GM21390 (cell line): ENCODE measurements at regions not wholly inside any gene's neighbourhood (a gene's known extent, or its start where the extent isn't known, plus 50 kb on each side); places are given as distances from the start of the nearest gene placed in this dataset.

Experiments
- ATAC-seq: cut with Tn5 transposase; IDR thresholded peaks from one replicate; pipeline ENCODE4 v1.9.1; 2021; ENCODE audit not compliant: unreplicated experiment

- ATAC-seq, result no peak
Measured at GRCh38 chr9:30661925-30662324, 1722.5 kb upstream of the ACO1 start.

DNA sequence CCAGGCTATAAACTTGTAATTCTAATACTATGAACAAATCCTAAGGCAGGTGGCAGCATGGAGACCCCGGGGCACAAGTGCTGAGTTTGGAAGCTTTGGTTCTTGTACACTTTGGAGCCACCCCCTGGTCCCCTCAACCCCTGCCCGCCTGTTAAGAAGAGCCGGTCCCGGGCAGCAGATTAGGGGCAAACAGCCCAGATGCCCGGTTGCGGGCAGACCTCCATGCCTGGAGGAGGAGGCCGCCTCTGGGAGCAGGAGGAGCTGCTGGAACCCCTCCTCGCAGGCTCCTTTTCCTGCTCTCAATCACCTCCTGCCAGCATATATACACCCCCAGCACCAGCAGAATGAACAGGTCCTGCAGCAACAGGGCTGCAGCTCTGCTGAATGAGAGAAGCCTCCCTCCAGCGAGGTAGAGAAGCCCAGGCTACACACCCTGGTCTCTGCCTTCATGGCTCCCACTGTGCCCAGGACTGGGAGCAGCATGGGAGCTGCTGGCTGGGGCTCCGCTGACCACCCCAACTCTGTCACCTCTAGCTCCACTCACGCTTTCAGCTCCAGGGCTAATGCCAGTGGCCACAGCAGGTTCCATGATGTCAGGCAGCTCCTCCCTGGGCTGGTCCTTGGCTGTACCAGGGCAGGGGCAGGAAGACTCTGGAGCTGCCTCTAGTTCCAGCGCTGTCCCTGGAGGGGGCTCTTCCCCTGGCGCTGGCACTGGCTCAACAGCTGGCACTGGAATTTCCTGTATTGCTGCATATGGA lies 1713.5 kb upstream of the ACO1 start:
- no peak for ATAC-seq

GRCh38 chr9:30673132-30673531 lies 1711.3 kb upstream of the ACO1 start:
- no peak for ATAC-seq

DNA sequence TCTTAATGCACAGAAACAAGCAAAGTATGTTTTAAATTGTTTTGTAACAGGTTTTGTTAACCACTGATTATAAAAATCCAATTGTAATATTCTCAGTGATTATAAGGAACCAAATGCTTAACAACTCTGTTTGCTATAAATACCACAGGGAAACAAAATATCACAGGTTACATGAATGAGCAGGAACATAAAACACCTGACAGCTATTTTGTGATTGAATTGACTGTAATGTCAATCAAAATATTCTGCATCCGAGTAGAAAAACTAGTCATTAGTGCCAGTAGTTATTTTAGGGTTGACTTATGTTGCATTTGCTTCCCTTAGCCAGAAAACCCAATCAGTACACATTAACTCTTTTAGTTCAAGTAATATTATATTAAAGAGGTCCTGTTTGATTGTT lies 1707.8 kb upstream of the ACO1 start:
- ATAC-seq, result no peak

DNA sequence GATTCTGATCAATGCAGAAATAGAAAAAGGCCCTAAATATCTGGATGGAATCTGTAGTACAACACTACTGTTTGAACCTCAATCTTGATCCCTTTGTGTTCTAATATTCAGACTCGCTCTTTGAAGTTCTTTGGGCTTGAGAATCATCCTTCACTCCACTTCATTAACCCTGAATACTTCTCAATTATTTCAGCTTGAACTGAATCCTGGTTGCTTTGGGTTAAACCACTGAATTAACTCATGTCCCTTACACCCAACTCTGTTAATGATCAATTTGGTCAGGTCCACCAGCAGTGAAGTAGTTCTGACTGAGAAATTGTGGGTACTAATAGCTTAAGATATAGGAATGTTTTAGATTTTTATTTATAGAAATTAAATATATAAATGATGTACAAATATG lies 1707.2 kb upstream of the ACO1 start:
- no peak for ATAC-seq

GRCh38 chr9:30688801-30689200 lies 1695.6 kb upstream of the ACO1 start:
- ATAC-seq, result no peak

DNA sequence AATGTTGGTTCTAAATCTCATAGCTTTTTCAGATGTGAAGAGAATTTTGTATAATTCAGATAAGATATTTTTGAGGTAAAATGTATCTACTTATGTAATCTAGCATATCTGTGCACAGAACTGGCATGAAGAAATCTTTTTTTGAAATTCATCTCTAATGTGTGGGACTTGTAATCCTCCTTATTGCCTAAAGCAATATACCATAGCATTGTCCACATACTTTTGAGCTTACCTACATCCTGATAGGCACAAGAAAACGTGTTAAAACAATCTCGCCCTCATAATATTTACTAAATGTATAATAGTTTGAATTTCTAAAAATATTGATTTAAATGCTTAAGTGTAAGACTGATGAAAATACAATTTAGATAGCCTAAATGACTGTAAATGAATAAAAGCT lies 1686.5 kb upstream of the ACO1 start:
- ATAC-seq, result no peak

DNA sequence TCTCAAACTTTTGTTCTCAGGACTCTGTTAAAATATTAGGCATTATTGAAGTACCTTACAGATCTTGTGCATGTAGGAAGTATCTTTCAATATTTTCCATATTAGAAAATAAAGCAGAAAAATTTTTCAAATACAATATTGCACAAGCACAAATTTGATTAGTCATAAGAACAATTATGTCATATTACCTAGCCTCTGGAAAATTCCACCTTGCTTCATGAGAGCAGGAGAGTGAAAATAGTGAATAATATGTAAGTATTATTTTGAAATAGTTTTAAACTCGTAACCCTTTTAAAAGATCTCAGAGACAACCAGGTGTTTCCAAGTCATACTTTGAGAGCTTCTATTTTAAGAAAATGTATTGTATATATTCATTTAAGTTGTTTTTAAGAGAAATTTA lies 1672.9 kb upstream of the ACO1 start:
- no peak for ATAC-seq

DNA sequence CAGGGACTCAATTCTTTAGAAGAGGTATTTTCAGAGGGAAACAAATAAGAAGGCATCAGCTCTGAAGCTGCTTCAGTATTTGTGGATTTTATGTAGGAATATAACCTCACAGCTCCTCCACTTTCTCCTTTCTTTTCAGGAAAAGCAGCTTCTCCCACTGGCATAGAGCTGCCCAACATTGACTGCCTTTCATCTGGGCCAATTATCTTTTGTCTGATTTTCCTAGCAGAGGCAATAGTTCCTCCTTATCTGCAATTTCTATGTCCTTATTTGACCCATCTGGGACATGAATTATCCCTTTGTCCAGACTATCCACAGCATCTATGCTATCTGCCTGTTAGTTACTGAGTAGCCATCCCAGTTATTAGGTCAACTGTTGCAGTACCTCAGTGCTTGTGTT lies 1671.2 kb upstream of the ACO1 start:
- ATAC-seq, result no peak

GRCh38 chr9:30714389-30714788 lies 1670.1 kb upstream of the ACO1 start:
- no peak for ATAC-seq

GRCh38 chr9:30718483-30718882 lies 1666.0 kb upstream of the ACO1 start:
- no peak for ATAC-seq

DNA sequence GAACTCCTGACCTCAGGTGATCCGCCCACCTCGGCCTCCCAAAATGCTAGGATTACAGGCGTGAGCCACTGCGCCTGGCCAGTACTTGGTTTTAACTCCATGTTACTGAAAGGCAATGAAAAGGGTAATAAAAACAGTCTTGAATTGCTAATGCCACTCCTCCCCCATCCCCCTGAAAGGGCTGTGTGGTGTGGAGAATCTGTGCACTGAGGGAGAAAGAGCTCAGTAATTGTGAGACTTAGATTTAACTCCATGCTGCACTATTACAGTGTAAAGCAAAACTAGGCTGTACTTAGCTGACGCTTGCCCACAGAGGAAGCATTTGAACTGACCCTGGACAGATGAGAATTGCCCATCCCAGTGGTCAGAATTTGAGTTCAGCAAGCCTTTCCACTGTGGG lies 1662.4 kb upstream of the ACO1 start:
- ATAC-seq, result no peak

- ATAC-seq, result no peak
Measured at GRCh38 chr9:30723656-30724055, 1660.8 kb upstream of the ACO1 start.

- no peak for ATAC-seq
Measured at GRCh38 chr9:30732060-30732459, 1652.4 kb upstream of the ACO1 start.

DNA sequence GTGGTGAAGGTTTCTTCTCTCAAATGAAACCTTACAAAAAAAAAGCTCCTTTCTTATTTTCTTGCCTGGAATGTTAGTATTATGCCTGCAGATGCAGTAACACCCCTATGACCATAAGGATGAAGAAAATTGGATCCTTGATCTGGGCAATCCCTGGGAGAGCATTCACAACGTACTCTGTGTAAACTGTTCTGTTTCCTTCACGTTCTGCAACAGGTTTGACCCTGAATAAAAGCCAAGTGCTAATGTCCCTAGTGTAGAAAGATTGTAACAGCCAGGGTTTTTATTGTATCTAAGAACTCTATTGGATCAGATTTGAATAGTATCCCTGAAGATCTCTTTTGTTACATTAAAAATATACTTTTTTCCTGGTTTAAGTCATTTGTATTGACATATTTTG lies 1639.6 kb upstream of the ACO1 start:
- no peak for ATAC-seq

GRCh38 chr9:30746589-30746988 lies 1637.9 kb upstream of the ACO1 start:
- ATAC-seq, result no peak

DNA sequence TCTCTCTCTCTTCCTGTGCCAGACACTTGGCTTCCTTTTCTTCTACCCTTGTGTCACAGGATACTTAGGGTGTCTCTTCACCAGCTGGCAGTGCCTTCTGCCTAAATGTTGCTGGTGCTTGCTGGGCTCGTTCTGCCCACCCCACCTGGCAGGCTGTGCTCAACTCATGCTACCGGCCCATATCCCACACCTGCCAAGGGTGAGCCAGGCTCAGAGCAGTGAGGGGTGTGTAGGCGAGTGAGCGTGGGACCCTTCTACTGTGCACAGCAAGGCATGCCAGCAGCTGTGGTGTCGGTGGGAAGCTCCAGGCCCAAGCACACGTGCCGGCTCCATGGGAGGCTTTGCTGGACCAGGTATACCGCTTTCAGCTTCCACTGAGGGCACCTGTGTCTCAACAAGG lies 1626.7 kb upstream of the ACO1 start:
- no peak for ATAC-seq

- no peak for ATAC-seq
Measured at GRCh38 chr9:30758726-30759446, 1625.6 kb upstream of the ACO1 start.

- ATAC-seq, result no peak
Measured at GRCh38 chr9:30765318-30765717, 1619.1 kb upstream of the ACO1 start.

DNA sequence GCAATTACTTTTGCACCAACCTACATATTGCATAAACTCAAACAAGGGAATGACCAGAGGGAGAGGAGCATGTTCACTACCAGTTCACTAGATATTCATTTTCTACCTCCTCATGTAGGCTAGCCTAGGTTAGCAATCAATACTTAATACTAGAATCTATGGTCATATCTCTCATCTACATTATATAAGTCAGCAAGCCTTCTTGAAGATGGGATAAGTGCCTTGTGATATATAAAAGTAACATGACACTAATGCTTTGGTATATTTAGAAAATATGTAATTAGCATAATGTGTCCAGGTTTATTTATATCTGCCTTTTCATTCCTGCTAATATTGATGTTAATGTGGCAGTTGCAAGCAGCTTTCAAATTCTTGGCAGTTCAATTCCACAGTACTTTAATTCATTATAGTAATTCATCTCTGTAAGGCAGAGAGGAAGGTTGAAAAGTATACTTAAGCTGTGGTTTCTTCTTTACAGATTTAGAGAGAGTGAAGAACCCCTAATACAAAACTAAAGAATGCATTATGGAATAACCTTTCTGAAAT lies 1613.2 kb upstream of the ACO1 start:
- no peak for ATAC-seq

- no peak for ATAC-seq
Measured at GRCh38 chr9:30771760-30772159, 1612.7 kb upstream of the ACO1 start.

- no peak for ATAC-seq
Measured at GRCh38 chr9:30773427-30773826, 1611.0 kb upstream of the ACO1 start.
